HG03135 (cell line): ENCODE measurements at regions not wholly inside any gene's neighbourhood (a gene's known extent, or its start where the extent isn't known, plus 50 kb on each side); places are given as distances from the start of the nearest gene placed in this dataset.
"Not testable (repeated sequence)": the region's sequence is repeated elsewhere in the genome, so short reads cannot be mapped to it uniquely, and the experiment has no call there.

Experiments
- ATAC-seq: cut with Tn5 transposase; IDR thresholded peaks from one replicate; pipeline ENCODE4 v1.9.1; 2021; ENCODE audit warnings: mild to moderate bottlenecking, moderate library complexity; ENCODE audit not compliant: unreplicated experiment

DNA sequence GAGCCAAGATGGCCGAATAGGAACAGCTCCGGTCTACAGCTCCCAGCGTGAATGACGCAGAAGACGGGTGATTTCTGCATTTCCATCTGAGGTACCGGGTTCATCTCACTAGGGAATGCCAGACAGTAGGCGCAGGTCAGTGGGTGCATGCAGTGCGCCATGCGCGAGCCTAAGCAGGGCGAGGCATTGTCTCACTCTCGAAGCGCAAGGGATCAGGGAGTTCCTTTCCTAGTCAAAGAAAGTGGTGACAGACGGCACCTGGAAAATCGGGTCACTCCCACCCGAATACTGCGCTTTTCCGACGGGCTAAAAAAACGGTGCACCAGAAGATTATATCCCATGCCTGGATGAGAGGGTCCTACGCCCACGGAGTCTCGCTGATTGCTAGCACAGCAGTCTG, 600.1 kb downstream of the PRR16 start:
- ATAC-seq, result not testable (repeated sequence)

DNA sequence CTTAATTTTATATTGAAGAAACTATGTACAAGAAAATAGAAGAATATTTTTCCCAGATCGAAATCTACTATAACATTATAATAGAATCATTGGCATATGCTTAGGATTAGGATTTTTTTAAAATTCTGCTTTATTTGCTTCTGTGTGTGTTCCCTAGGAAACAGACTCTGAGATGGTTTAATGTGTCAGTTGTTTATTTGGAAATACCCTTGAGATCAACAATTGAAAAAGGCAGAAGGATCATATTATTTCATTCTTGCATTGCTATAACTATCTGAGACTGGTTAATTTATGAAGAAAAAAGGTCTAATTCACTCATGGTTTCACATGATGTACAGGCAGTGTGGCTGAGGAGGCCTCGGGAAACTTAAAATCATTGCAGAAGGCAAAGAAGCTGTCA, 622.6 kb downstream of the PRR16 start:
- ATAC-seq, result no peak

DNA sequence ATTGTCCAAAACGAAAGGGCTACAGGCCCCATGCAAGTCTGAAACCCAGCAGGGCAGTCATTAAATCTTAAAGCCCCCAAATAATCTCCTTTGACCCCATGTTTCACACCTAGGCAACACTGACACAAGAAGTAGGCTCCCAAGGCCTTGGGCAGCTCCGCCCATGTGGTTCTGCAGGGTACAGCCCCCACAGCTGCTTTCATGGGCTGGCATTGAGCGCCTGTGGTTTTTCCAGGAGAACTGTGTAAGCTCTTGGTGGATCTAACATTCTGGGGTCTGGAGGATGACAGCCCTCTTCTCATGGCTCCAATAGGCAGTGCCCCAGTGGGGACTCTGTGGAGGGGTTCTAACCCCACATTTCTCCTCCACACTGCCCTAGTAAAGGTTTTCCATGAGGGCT, 623.5 kb downstream of the PRR16 start:
- ATAC-seq, result no peak

DNA sequence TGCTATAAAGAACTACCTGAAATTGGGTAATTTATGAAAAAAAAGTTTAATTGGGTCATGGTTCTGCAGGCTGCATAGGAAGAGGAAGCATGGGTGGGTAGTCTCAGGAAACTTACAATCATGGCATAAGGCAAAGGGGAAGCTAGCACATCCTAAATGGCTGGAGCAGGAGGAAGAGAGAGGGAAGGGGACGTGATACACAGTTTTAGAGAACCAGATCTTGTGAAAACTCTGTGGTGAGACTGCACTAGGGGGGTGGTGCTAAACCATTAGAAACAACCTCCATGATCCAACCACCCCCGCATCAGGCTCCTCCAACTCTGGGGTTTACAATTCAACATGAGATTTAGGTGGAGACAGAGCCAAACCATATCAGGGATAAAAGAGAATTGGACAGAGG, 624.2 kb downstream of the PRR16 start:
- ATAC-seq, result no peak

DNA sequence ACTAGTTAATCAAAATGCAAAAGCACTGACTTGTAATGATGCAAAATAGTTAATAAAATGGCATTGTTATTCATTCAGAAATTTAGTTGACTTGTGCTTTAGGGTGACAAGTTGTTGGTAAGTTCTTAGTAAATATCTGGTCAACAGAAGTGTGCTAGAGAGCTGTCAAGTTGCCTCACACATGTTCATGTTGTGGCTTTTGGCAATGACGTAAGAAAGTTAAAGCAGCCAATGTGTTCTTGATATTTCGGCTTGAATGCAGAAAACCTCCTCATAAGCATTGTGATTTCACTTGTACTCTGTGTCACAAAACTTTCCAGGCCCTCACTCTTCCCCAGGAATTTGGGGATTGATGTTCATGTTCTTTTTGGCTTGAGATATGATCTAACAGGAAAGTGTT, 626.7 kb downstream of the PRR16 start:
- no peak for ATAC-seq

DNA sequence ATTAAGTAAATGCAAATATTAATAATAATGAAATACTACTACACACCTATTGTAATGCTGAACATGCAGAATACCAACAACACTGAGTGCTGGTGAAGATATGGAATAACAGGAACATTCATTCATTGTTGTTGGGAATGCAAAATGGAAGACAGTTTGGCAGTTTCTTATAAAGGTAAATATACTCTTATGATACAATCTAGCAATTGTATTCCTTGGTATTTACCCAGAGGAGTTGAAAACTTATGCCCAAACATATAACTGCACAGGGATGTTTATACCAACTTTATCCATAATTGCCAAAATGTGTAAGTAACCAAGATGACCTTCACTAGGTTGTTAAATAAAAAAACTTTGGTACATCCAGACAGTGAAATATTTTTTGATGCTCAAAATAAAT, 636.8 kb downstream of the PRR16 start:
- no peak for ATAC-seq

DNA sequence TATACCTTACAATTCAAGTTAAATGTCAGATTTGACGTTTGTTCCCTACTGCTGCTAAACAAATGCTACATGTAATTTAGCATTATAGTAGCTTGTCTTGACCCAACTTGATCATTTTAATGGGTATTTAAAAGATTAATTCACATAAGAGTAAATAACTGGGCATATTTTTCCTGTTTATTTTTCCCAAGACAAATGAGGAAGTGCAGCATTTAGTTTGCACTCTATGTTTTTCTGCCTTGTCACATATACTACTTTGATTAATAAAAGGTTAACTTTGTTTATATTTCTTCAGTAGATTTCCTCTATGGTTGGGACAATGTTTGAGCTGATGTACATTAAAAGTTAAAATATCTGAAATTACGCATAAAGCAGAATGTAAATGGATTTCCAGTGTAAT, 641.8 kb downstream of the PRR16 start:
- ATAC-seq, result no peak

DNA sequence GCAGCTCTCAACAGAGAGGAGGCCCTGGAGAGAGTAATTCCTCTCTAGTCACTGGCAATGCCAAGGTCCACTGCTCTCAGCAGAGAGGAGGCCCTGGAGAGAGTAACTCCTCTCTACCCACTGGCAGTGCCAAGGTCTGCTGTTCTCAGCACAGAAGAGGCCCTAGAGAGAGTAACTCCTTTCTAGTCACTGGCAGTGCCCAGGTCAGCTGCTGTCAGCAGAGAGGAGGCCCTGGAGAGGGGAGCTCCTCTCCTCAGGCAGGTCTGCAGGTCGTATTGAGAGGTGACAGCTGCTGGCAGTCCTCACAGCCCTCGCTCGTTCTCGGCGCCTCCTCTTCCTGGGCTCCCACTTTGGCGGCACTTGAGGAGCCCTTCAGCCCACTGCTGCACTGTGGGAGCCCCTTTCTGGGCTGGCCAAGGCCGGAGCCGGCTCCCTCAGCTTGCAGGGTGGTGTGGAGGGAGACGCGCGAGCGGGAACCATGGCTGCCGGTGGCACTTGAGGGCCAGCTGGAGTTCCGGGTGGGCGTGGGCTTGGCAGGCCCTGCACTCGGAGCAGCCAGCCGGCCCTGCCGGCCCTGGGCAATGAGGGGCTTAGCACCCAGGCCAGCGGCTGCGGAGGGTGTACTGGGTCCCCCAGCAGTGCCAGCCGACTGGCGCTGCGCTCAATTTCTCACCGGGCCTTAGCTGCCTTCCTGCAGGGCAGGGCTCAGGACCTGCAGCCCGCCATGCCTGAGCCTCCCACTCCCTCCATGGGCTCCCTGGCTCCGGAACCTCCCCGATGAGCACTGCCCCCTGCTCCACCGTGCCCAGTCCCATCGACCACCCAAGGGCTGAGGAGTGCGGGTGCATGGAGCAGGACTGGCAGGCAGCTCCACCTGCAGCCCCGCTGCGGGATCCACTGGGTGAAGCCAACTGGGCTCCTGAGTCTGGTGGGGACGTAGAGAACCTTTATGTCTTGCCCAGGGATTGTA, 642.9 kb downstream of the PRR16 start:
- not testable (repeated sequence) for ATAC-seq

DNA sequence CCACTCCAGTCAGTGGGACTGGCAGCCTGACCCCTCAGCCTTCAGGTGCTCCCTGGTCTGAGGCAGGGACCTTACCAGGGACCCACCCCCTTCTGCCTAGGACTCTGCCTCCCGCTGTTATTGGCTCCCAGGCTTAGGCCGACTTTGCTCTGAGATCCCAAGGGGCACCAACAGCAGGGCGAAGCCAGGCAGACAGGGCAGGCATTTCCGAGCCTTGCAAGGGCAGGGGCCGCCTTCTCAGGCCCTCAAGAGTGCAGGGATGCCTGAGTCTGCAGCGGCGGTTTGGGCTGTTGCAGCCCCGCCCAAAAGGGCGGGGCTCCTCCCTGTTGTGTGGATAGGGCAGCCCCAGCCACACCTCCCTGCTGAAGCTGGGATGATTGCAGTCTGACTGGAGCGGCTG, 644.6 kb downstream of the PRR16 start:
- ATAC-seq, result no peak

DNA sequence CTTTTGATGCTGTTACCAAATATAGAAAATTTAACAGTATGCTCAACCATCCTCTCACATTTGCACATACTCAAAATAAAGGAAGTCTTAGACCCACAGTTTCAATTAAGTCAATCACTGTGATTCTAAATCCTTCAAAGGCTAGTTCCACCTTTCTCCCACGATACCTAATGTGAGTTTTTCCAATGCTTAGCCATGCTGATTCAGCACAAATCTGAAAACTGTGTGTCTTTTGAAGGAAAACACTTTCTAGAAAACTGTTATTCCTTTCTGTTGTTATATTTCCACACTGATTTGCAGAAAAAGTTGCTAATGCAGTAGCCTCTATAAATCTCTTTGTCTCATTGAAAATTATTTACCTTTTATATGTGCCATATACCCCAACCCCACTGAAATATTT, 645.7 kb downstream of the PRR16 start:
- no peak for ATAC-seq

DNA sequence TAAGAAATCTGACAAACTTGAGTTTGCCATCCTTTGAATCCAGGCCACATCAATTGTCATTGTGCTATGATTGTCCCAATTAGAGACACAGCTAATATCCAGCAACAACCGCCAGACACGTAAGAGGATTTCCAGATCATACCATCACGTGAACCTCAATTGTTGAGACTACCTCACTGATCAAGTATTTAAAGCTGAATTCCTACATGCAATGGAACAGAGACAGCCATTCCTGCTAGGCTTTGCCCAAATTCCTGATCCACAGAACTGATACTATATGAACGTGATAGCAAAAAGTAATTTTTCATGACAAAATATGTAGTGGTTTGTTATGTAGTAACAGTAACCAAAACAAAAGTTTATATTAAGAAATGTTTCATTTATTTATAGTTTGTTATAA, 657.7 kb downstream of the PRR16 start:
- ATAC-seq, result no peak

DNA sequence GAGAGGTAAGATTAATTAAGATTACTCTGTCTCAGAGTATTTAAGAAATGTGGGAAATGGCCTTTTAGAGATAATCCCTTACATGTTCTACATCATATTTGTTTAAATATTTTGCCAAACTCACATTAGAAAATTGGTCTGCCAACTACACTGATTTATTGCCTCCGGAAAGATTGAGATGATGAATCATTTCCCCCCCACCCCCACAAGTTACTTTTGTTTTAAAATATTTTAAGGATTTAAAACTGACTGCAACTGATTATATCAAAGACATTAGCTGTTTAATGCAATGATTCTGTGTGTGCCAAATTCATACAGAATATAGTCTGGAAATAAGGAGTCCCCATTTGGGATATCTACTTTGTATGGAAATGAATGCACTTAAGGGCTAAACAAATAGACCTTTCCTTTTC, 674.4 kb downstream of the PRR16 start:
- ATAC-seq, result no peak

DNA sequence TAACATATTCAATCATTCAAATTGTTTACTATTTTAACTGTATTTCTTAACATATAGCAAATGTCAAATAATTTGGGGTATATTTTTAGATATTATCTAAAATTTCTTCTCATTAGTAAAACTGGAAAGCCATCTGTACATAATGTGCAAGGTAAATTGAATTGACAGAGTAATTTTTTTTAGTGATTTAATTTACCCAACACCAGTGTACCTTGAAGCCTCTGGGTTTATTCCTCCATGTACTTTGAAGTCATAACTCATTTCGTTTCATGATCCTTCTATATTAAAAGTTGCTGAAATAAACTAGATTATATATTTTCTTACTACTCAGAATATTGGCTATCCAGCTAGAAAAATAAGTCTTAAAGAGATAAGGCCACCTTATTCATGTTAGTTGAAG, 674.9 kb downstream of the PRR16 start:
- ATAC-seq, result no peak

DNA sequence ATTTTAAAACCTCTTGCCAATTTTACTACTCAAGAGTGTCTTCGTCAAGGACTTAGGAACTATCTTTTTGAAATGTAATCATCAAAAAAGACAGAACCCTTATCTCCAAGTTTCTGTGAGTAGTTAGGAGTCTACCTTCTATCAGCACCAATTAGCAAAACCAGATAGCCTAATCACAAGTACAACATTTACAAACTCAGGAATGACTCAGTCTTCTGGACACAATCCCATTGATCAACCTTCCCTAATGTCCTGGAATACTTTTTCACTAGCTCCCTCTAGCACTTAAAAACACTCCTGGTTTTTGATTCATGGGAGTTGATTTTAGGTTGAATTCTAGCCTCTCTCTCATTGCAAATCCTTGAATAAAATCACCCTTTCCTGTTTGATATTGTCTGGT, 680.7 kb downstream of the PRR16 start:
- no peak for ATAC-seq

DNA sequence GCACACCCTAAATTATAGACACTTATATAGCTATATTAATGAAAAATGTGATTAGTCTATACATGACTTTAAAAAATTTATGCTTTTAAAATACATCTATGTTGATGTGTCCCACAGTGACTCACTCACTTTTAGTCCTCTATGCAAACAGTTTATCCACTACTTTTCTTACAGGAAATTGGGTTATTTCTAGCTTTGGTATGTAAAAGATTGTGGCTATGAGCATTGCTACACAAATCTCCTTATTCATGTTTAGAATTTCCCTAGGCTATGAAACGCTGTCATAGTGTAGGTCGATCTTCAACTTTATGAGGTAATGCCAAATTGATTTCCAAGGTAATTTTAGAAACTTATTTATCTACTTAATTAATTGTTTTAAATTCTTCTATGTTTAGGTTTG, 687.4 kb downstream of the PRR16 start:
- ATAC-seq, result no peak

DNA sequence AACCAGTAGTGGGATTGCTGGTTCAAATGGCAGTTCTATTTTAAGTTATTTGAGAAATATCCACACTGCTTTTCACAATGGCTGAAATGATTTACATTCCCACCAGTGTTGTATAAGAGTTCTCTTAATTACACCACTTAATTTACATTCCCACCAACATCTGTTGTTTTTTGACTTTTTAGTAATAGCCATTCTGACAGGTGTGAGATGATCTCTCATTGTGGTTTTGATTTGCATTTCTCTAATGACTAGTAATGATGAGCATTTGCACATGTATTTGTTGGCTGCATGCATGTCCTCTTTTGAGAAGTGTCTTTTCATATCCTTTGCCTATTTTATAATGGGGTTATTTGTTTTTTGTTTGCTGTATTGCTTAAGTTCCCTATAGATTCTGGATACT, 688.3 kb downstream of the PRR16 start:
- no peak for ATAC-seq

DNA sequence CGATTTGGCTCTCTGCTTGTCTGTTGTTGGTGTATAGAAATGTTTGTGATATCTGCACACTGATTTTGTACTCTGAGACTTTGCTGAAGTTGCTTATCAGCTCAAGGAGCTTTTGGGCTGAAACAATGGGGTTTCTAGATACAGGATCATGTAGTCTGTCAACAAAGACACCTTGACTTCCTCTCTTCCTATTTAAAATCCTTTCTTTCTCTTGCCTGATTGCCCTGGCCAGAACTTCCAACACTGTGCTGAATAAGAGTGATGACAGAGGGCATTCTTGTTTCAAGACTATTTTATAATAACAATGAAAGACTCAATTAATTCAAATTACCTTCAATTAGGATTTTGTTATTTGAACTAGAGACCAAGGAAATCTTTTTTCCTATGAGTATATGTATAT, 692.5 kb downstream of the PRR16 start:
- no peak for ATAC-seq

DNA sequence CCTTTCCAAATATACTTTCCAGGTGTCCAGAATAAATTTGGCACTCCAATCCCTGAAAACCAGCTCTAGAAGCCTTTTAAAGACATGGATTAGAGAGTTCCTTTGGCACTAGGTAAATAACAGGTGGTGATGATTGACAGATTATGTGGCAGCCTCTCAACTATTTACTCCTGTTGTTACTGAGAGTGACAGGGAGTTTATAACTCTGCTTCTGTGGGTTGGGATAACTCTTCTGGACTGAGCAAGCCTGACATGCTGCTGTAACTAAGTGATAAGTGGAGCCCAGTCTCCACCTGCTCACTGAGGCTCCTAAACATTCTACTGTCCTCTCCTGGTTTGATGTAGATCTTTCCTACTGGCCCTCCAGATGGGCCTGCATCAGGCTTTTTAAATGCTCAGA, 693.2 kb upstream of the FTMT start:
- ATAC-seq, result no peak

DNA sequence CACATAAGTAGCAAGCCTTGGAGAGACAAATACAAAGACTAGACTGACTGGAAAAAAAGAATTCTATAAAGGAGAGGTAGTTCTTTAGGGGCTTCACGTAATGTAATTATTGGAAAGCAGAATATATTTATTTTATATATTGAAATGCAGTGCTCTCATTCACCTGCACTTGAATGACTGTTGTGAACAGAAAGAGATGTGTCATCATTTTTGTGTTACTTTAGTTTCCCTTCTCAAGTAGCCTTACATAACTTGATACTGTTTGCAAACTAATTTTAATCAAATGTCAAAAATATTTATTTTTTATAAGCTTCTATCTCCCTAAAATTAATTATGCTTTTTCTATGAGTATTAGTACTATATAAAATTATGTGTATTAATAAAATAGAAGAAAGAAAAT, 691.1 kb upstream of the FTMT start:
- ATAC-seq, result no peak

DNA sequence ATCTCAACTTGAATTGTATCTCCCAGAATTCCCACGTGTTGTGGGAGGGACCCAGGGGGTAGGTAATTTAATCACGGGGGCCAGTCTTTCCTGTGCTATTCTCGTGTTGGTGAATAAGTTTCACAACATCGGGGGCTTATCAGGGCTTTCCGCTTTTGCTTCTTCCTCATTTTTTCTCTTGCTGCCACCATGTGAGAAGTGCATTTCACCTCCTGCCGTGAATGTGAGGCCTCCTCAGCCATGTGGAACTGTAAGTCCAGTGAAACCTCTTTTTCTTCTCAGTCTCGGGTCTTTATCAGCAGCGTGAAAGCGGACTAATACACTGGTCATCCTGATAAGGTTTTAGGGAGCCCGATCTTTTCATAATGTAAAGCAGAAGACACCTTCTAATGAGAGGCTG, 687.0 kb upstream of the FTMT start:
- no peak for ATAC-seq

DNA sequence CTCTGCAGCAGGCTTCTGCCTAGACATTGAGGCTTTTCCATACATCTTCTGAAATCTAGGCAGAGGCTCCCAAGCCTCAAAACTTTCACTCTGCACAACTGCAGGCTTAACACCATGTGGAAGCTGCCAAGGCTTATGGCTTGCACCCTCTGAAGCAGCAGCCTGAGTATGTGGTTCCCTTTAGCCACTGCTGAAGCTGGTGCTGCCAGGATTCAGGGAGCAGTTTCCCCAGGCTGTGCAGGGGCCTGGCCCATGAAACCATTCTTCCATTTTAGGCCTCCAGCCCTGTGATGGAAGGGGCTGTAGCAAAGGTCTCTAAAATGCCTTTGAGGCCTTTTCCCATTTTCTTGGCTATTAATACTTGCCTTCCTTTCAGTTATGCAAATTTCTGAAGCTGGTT, 680.3 kb upstream of the FTMT start:
- no peak for ATAC-seq

DNA sequence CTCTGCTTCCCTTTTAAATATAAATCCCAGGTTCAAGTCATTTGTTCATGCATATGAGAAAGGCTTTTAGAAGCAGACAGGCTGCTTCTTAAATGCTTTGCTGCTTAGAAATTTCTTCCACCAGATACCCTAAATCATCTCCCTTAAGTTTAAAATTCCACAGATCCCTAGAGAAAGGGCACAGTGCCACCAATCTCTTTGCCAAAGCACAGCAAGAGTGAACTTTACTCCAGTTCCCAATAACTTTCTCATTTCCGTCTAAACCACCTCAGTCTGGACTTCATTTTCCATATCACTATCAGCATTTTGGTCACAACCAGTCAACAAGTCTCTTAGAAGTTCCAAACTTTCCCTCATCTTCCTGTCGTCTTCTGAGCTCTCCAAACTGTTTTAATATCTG, 679.8 kb upstream of the FTMT start:
- ATAC-seq, result no peak

DNA sequence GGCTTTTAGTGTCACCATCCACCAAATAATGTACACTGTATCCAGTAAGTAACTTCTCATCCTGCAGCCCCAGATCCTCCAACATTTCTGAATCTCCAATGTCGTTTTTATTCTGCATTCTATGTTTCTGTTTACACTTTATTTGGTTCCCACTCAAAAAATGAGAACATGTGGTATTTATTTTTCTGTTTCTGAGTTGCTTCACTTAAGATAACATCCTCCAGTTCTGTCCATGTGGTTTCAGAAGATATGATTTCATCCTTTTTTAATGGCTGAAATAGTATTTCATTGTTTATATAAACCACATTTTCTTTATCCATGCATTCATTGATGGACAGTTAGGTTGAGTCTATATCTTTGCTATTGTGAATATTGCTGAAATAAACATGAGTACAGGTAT, 677.3 kb upstream of the FTMT start:
- no peak for ATAC-seq
